IMR-90 (cell line): ENCODE measurements at regions not wholly inside any gene's neighbourhood (a gene's known extent, or its start where the extent isn't known, plus 50 kb on each side); places are given as distances from the start of the nearest gene placed in this dataset.
"Not testable (repeated sequence)": the region's sequence is repeated elsewhere in the genome, so short reads cannot be mapped to it uniquely, and the experiment has no call there.

Experiments used
- ATAC-seq: fragments of 200-7000 bp; cut with Tn5 transposase; 2 replicates; pipeline ENCODE4 v1.9.1; 2020; ENCODE audit warnings: low read depth, mild to moderate bottlenecking, moderate library complexity
- BruUV-seq: library from RNA; stranded (reverse); fragments of 400-500 nt; replicated peaks from 2 replicates; lab custom pipeline; 2021; lab: Mats Ljungman, UMichigan
- CTCF ChIA-PET: fragments of 300-600 bp; formaldehyde crosslinking; extraction: SDS; loops from one replicate; lab custom pipeline; 2021; ENCODE audit warnings: antibody characterized with exemption; lab: Yijun Ruan, JAX
- POLR2A ChIA-PET: fragments of 300-600 bp; sonication (Branson Sonifier 250); formaldehyde crosslinking; loops from one replicate; lab custom pipeline; 2022; ENCODE audit warnings: antibody characterized with exemption; ENCODE audit not compliant: unreplicated experiment; lab: Charles Lee
- DNase-seq: peaks from one replicate; pipeline ENCODE4 v3.0.0; 2013
- H2AFZ ChIP-seq: replicated peaks from 2 replicates; pipeline ENCODE3; 2013; ENCODE audit warnings: low read length, mild to moderate bottlenecking; ENCODE audit not compliant: poor library complexity
- H2AK5ac ChIP-seq: 2 replicates; pipeline ENCODE4 v1.6.1; 2013; ENCODE audit warnings: low read depth, low read length, inconsistent platforms
- H2AK9ac ChIP-seq: replicated peaks from 2 replicates; pipeline ENCODE3; 2013; ENCODE audit warnings: mild to moderate bottlenecking, low read depth, low read length, moderate library complexity; ENCODE audit not compliant: poor library complexity
- H2BK120ac ChIP-seq: 2 replicates; pipeline ENCODE4 v1.6.1; 2013; ENCODE audit warnings: low read depth, low read length, inconsistent platforms
- H2BK15ac ChIP-seq: 3 replicates; pipeline ENCODE4 v1.6.1; 2013; ENCODE audit warnings: low read depth, low read length, inconsistent platforms
- H2BK20ac ChIP-seq: 2 replicates; pipeline ENCODE4 v1.6.1; 2013; ENCODE audit warnings: low read depth, mild to moderate bottlenecking, inconsistent platforms, low read length, moderate library complexity
- H2BK5ac ChIP-seq: 2 replicates; pipeline ENCODE4 v1.6.1; 2013; ENCODE audit warnings: mild to moderate bottlenecking, low read depth, low read length, inconsistent platforms; ENCODE audit not compliant: poor library complexity, severe bottlenecking
- H3K14ac ChIP-seq: replicated peaks from 2 replicates; pipeline ENCODE4 v1.6.1; 2013; ENCODE audit warnings: low read depth, low read length, inconsistent platforms
- H3K18ac ChIP-seq: 2 replicates; pipeline ENCODE4 v1.6.1; 2013; ENCODE audit warnings: low read depth, low read length, control low read depth
- H3K23ac ChIP-seq: 2 replicates; pipeline ENCODE4 v1.6.1; 2013; ENCODE audit warnings: low read depth, low read length, inconsistent platforms
- H3K27ac ChIP-seq: 2 replicates; pipeline ENCODE4 v1.5.1; 2013; ENCODE audit warnings: mild to moderate bottlenecking, control low read depth, low read length; ENCODE audit not compliant: insufficient read depth
- H3K27me3 ChIP-seq: 2 replicates; pipeline ENCODE4 v1.6.1; 2013; ENCODE audit warnings: low read length; ENCODE audit not compliant: control insufficient read depth, insufficient read depth
- H3K36me3 ChIP-seq: 2 replicates; pipeline ENCODE4 v1.6.1; 2013; ENCODE audit warnings: low read length, mixed read lengths; ENCODE audit not compliant: control insufficient read depth, insufficient read depth
- H3K4ac ChIP-seq: 2 replicates; pipeline ENCODE4 v1.6.1; 2013; ENCODE audit warnings: low read depth, low read length, inconsistent platforms
- H3K4me1 ChIP-seq: 2 replicates; pipeline ENCODE4 v1.6.1; 2013; ENCODE audit warnings: low read length, mixed read lengths; ENCODE audit not compliant: control insufficient read depth, insufficient read depth
- H3K4me2 ChIP-seq: 2 replicates; pipeline ENCODE4 v1.6.1; 2013; ENCODE audit warnings: low read depth, mild to moderate bottlenecking, control low read depth, low read length, moderate library complexity
- H3K4me3 ChIP-seq: 2 replicates; pipeline ENCODE4 v1.5.1; 2013; ENCODE audit warnings: low read depth, mild to moderate bottlenecking, control low read depth, low read length, moderate library complexity; ENCODE audit not compliant: insufficient read depth
- H3K56ac ChIP-seq: 2 replicates; pipeline ENCODE4 v1.6.1; 2013; ENCODE audit warnings: low read length, inconsistent platforms; ENCODE audit not compliant: insufficient read depth; ENCODE audit errors: extremely low read depth
- H3K79me1 ChIP-seq, 2 experiments: 2 replicates each; pipeline ENCODE4 v1.6.1; 2013; ENCODE audit warnings: low read length in 2 of 2, inconsistent platforms in 1 of 2, low read depth in 1 of 2
- H3K9ac ChIP-seq: 2 replicates; pipeline ENCODE4 v1.6.1; 2013; ENCODE audit warnings: low read depth, low read length, control low read depth
- H3K9me1 ChIP-seq: 2 replicates; pipeline ENCODE4 v1.6.1; 2013; ENCODE audit warnings: low read length, inconsistent platforms; ENCODE audit not compliant: insufficient read depth
- H3K9me3 ChIP-seq: 2 replicates; pipeline ENCODE4 v1.6.1; 2013; ENCODE audit warnings: low read length; ENCODE audit not compliant: control insufficient read depth, insufficient read depth
- H4K20me1 ChIP-seq: 2 replicates; pipeline ENCODE4 v1.6.1; 2013; ENCODE audit warnings: low read length, inconsistent platforms; ENCODE audit not compliant: insufficient read depth
- H4K5ac ChIP-seq: 2 replicates; pipeline ENCODE4 v1.6.1; 2013; ENCODE audit warnings: mild to moderate bottlenecking, low read depth, low read length, control low read depth
- H4K8ac ChIP-seq, 2 experiments: 2 replicates each; pipeline ENCODE4 v1.6.1; 2013; ENCODE audit warnings: low read depth in 2 of 2, low read length in 2 of 2, control low read depth in 1 of 2, inconsistent platforms in 1 of 2
- H4K91ac ChIP-seq: 2 replicates; pipeline ENCODE4 v1.6.1; 2013; ENCODE audit warnings: low read depth, low read length, inconsistent platforms; ENCODE audit not compliant: insufficient read depth
- WGBS, 2 experiments: methylation state at CpG; one replicate each; pipeline versions ENCODE4 v1.1.5 to v1.1.7; 2013; ENCODE audit warnings: missing lambda C conversion rate in 2 of 2; ENCODE audit not compliant: insufficient read length in 1 of 2; ENCODE audit errors: extremely low coverage in 2 of 2; 5-methylcytosine and 5-hydroxymethylcytosine counted together
- dilution Hi-C: fragments of 300-500 bp; cut with HindIII; formaldehyde crosslinking; loops from one replicate; pipeline ENCODE4 v1.14.3; 2018; ENCODE audit warnings: low sequenced_read_pairs; ENCODE audit not compliant: unreplicated experiment
- in situ Hi-C: fragments of 300-500 bp; cut with MboI; formaldehyde crosslinking; loops from 3 replicates; pipeline ENCODE4 v1.14.3; 2019; ENCODE audit warnings: low sequenced_read_pairs, inconsistent platforms, mixed read lengths
- intact Hi-C: fragments of 100-400 bp; cut with micrococcal nuclease; formaldehyde crosslinking; loops from 2 replicates; pipeline ENCODE4 v1.10.0; 2022

DNA sequence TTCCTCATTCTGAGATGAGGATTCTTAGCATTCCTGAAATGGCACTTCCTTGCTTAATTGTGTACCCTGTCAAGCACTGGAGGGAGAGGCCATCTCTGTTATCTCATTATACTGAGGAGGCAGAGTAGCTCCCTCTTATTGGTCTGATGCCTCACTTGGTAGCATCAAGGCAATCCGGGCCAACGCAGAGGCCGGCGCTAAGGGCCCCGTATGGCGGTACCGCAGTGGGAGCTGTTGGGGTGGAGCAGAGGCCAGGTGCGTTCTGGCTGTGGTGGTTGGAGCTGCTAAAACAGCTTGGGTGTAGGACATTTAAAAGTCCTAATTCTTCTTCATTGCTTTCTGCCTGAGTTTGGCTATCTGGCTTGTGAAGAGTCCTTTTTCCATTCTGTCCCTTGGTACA lies 333.7 kb upstream of the NPAP1 start:
- ATAC-seq, POLR2A ChIA-PET: not testable (repeated sequence)

GRCh38 chr15:24352777-24353176 lies 322.8 kb upstream of the NPAP1 start:
- peak; percentile 19 for DNase-seq

More for the DNA sequence above, 333.7 kb upstream of the NPAP1 start:
- H3K56ac ChIP-seq, H3K27me3 ChIP-seq, H3K9me1 ChIP-seq, H3K79me1 ChIP-seq, H4K8ac ChIP-seq, H4K91ac ChIP-seq, H3K9ac ChIP-seq, H3K36me3 ChIP-seq, H3K23ac ChIP-seq, H2BK120ac ChIP-seq, BruUV-seq, H2BK5ac ChIP-seq, H2BK15ac ChIP-seq, H3K4me3 ChIP-seq, H2BK20ac ChIP-seq, CTCF ChIA-PET, intact Hi-C loops, H3K14ac ChIP-seq, in situ Hi-C loops, dilution Hi-C loops, H3K4me1 ChIP-seq, H4K20me1 ChIP-seq, H3K4me2 ChIP-seq, DNase-seq, H4K5ac ChIP-seq, H3K9me3 ChIP-seq, H3K4ac ChIP-seq, H2AFZ ChIP-seq, H2AK9ac ChIP-seq, H3K27ac ChIP-seq, H2AK5ac ChIP-seq, H3K18ac ChIP-seq: not testable (repeated sequence)
- no CpG with 5 or more reads among the region's 8 CpGs for WGBS, 2 experiments

More at GRCh38 chr15:24352777-24353176, 322.8 kb upstream of the NPAP1 start:
- CTCF ChIA-PET, H3K9me1 ChIP-seq, ATAC-seq, H2AK5ac ChIP-seq, H2BK5ac ChIP-seq, H2AFZ ChIP-seq, H2AK9ac ChIP-seq, H4K5ac ChIP-seq, H3K36me3 ChIP-seq, H3K23ac ChIP-seq, in situ Hi-C loops, H3K4me1 ChIP-seq, BruUV-seq, H3K79me1 ChIP-seq, intact Hi-C loops, H2BK120ac ChIP-seq, H3K18ac ChIP-seq, H3K4me2 ChIP-seq, H3K56ac ChIP-seq, H3K4ac ChIP-seq, H3K9me3 ChIP-seq, H4K91ac ChIP-seq, H4K8ac ChIP-seq, H3K4me3 ChIP-seq, dilution Hi-C loops, H3K27me3 ChIP-seq, H3K27ac ChIP-seq, POLR2A ChIA-PET, H2BK20ac ChIP-seq, H2BK15ac ChIP-seq, H3K14ac ChIP-seq, H4K20me1 ChIP-seq, H3K9ac ChIP-seq: not testable (repeated sequence)
- no CpG with 5 or more reads among the region's 6 CpGs for WGBS, 2 experiments
